Fibroblast of lung (primary cell): ENCODE measurements at regions not wholly inside any gene's neighbourhood (a gene's known extent, or its start where the extent isn't known, plus 50 kb on each side); places are given as distances from the start of the nearest gene placed in this dataset.

Experiments used
- CTCF ChIP-seq, 2 donors: IDR thresholded peaks in 1 of 2; conservative IDR thresholded peaks in 1 of 2; 1 replicate in 1 of 2; 2 replicates in 1 of 2; pipeline ENCODE4 v1.5.1; 2011 to 2012; ENCODE audit warnings: low read length in 2 of 2, control low read depth in 1 of 2, inconsistent platforms in 1 of 2, low read depth in 1 of 2, mild to moderate bottlenecking in 1 of 2
- EZH2 ChIP-seq: IDR thresholded peaks from 2 replicates; pipeline ENCODE4 v1.5.1; 2012; ENCODE audit warnings: low read length, control low read depth, mild to moderate bottlenecking; ENCODE audit errors: missing control alignments

DNA sequence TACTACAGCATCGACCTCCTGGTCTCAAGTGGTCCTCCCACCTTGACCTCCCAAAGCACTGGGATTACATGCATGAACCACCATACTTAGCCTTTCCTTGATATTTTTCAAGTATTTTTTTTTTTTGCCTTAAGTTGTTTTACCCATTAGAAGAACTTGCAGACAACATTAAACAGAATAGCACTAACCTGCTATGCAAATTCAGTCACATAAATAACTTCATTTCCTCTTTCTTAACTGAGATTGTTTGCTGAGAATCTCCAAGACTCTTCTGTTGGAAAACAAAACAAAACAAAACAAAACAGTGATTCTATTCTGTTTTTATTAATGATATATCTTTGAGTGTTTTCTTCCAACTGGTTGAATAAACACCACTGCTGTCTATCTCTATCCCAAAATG is 115.9 kb upstream of the IFNG-AS1 start:
- no peak for TF ChIP-seq CTCF (conservative IDR thresholded peaks at IDR 0.05 in 1 of 2, IDR thresholded peaks at IDR 0.05 in 1 of 2; ENCODE audit: low read depth in 1 of 2, low read length in 2 of 2)
- TF ChIP-seq EZH2, result no peak
